A549 (cell line): ENCODE measurements at regions not wholly inside any gene's neighbourhood (a gene's known extent, or its start where the extent isn't known, plus 50 kb on each side); places are given as distances from the start of the nearest gene placed in this dataset.

Source experiments
- ATAC-seq, 2 experiments: fragments of 200-7000 bp in 1 of 2; fragments of >200 bp in 1 of 2; cut with Nextera tagmentation in 1 of 2; cut with Tn5 transposase in 1 of 2; 3 replicates each; pipeline versions ENCODE4 v1.8.0 to v1.9.1; 2018 to 2020; ENCODE audit warnings: mild to moderate bottlenecking in 1 of 2, moderate library complexity in 1 of 2
- CTCF ChIA-PET: fragments of 300-600 bp; sonication (Branson Sonifier 250); formaldehyde crosslinking; extraction: SDS; loops from one replicate; lab custom pipeline; 2021; ENCODE audit warnings: antibody characterized with exemption, inconsistent platforms; lab: Yijun Ruan, JAX
- POLR2A ChIA-PET: fragments of 350-600 bp; formaldehyde crosslinking; extraction: SDS; loops from one replicate; lab custom pipeline; 2021; ENCODE audit warnings: antibody characterized with exemption, inconsistent platforms; lab: Yijun Ruan, JAX
- DNase-seq, 2 experiments: peaks; one replicate each; pipeline versions ENCODE4 v3.0.0 to v3.0.0-alpha.2; 2011 to 2016; ENCODE audit warnings: low read depth in 1 of 2, low spot score in 1 of 2
- FAIRE-seq: peaks from 2 replicates; lab custom pipeline; 2011; peaks lifted over from hg19 to GRCh38; lab: Jason Lieb, UNC
- H3K27ac ChIP-seq, 2 experiments: fragments of >200 bp; sonication (Bioruptor Twin); formaldehyde crosslinking; 3 replicates each; pipeline ENCODE4 v1.5.1; 2016 to 2017
- H3K4me1 ChIP-seq: fragments of >200 bp; sonication (Bioruptor Twin); formaldehyde crosslinking; 3 replicates; pipeline ENCODE4 v1.6.1; 2016
- H3K4me2 ChIP-seq: fragments of >200 bp; sonication (Bioruptor Twin); formaldehyde crosslinking; 3 replicates; pipeline ENCODE4 v1.6.1; 2016
- H3K4me3 ChIP-seq: fragments of >200 bp; sonication (Bioruptor Twin); formaldehyde crosslinking; 3 replicates; pipeline ENCODE4 v1.5.1; 2016
- H3K9me3 ChIP-seq: fragments of >200 bp; sonication (Bioruptor Twin); formaldehyde crosslinking; 3 replicates; pipeline ENCODE4 v1.6.1; 2016
- ATOH8 ChIP-seq: fragments of 250-450 bp; sonication (Bioruptor Pico); IDR thresholded peaks from 2 replicates; pipeline ENCODE4 v1.5.0; 2020; ENCODE audit warnings: low read depth, mild to moderate bottlenecking, moderate library complexity
- CBX8 ChIP-seq: fragments of 200-600 bp; sonication (generic); IDR thresholded peaks from 2 replicates; pipeline ENCODE4 v1.6.1; 2016
- CEBPB ChIP-seq, 2 experiments: fragments of >200 bp in 1 of 2; sonication (Bioruptor Twin) in 1 of 2; formaldehyde crosslinking in 1 of 2; IDR thresholded peaks; 2 replicates each; pipeline ENCODE4 v1.6.1; 2012 to 2016
- CHD2 ChIP-seq: fragments of 150-350 bp; IDR thresholded peaks from 2 replicates; pipeline ENCODE4 v1.6.1; 2014; ENCODE audit warnings: low read length; ENCODE audit not compliant: partially characterized antibody
- EHF ChIP-seq: fragments of 250-450 bp; sonication (Bioruptor Pico); IDR thresholded peaks from 2 replicates; pipeline ENCODE4 v1.5.0; 2020; ENCODE audit warnings: mild to moderate bottlenecking
- EHMT2 ChIP-seq: fragments of 200-600 bp; sonication (generic); IDR thresholded peaks from 2 replicates; pipeline ENCODE4 v1.6.1; 2016; ENCODE audit warnings: antibody characterized with exemption, low read depth, mild to moderate bottlenecking, moderate library complexity
- ESRRA ChIP-seq: fragments of 150-350 bp; IDR thresholded peaks from 2 replicates; pipeline ENCODE4 v1.6.1; 2014; ENCODE audit warnings: mild to moderate bottlenecking, low read length, borderline replicate concordance
- FOSB ChIP-seq: fragments of 250-450 bp; sonication (Bioruptor Pico); IDR thresholded peaks from 2 replicates; pipeline ENCODE4 v1.5.0; 2020; ENCODE audit warnings: mild to moderate bottlenecking, moderate library complexity
- HDAC2 ChIP-seq: fragments of 200-600 bp; sonication (generic); IDR thresholded peaks from 2 replicates; pipeline ENCODE4 v1.6.1; 2016
- HMGXB4 ChIP-seq: fragments of 250-450 bp; sonication (Bioruptor Pico); IDR thresholded peaks from 2 replicates; pipeline ENCODE4 v1.5.0; 2021; ENCODE audit warnings: mild to moderate bottlenecking, moderate library complexity, borderline replicate concordance
- HOXA7 ChIP-seq: fragments of 250-450 bp; sonication (Bioruptor Pico); IDR thresholded peaks from 2 replicates; pipeline ENCODE4 v1.5.0; 2020; ENCODE audit warnings: mild to moderate bottlenecking, moderate library complexity
- HOXB13 ChIP-seq: fragments of 250-450 bp; sonication (Bioruptor Pico); IDR thresholded peaks from 2 replicates; pipeline ENCODE4 v1.5.0; 2020; ENCODE audit warnings: low read depth, mild to moderate bottlenecking, moderate library complexity
- HOXB5 ChIP-seq: fragments of 250-450 bp; sonication (Bioruptor Pico); IDR thresholded peaks from 2 replicates; pipeline ENCODE4 v1.5.0; 2020; ENCODE audit warnings: mild to moderate bottlenecking, moderate library complexity
- JUN ChIP-seq, 2 experiments: fragments of >200 bp; sonication (Bioruptor Twin); formaldehyde crosslinking; IDR thresholded peaks; 2 replicates in 1 of 2; 3 replicates in 1 of 2; pipeline ENCODE4 v1.6.1; 2016 to 2017
- JUNB ChIP-seq: fragments of >200 bp; sonication (Bioruptor Twin); formaldehyde crosslinking; IDR thresholded peaks from 2 replicates; pipeline ENCODE4 v1.6.1; 2016
- KDM5A ChIP-seq: fragments of 200-600 bp; sonication (generic); IDR thresholded peaks from 2 replicates; pipeline ENCODE4 v1.6.1; 2016; ENCODE audit warnings: antibody characterized with exemption, mild to moderate bottlenecking
- MAFK ChIP-seq: fragments of 450-650 bp; IDR thresholded peaks from 2 replicates; pipeline ENCODE4 v1.6.1; 2014; ENCODE audit not compliant: partially characterized antibody
- MYC ChIP-seq: IDR thresholded peaks from 2 replicates; pipeline ENCODE4 v1.6.1; 2012; ENCODE audit warnings: mild to moderate bottlenecking, inconsistent platforms, low read length, improper control_type of control experiment, borderline replicate concordance
- NFE2L2 ChIP-seq: fragments of 150-350 bp; conservative IDR thresholded peaks from 2 replicates; pipeline ENCODE4 v1.6.1; 2014; ENCODE audit warnings: low read length
- NPAS2 ChIP-seq: fragments of 250-450 bp; sonication (Bioruptor Pico); IDR thresholded peaks from 2 replicates; pipeline ENCODE4 v1.8.0; 2022; ENCODE audit warnings: mild to moderate bottlenecking, moderate library complexity, borderline replicate concordance
- NR3C1 ChIP-seq: fragments of >200 bp; sonication (Bioruptor Twin); formaldehyde crosslinking; IDR thresholded peaks from 3 replicates; pipeline ENCODE4 v1.6.1; 2017
- POLR2A ChIP-seq: IDR thresholded peaks from 2 replicates; pipeline ENCODE4 v1.6.1; 2012; ENCODE audit warnings: mild to moderate bottlenecking, low read length
- RARB ChIP-seq: fragments of 250-450 bp; sonication (Bioruptor Pico); IDR thresholded peaks from 2 replicates; pipeline ENCODE4 v1.8.0; 2021; ENCODE audit warnings: mild to moderate bottlenecking, moderate library complexity
- REST ChIP-seq: fragments of 200-600 bp; sonication (generic); IDR thresholded peaks from 2 replicates; pipeline ENCODE4 v1.6.1; 2016; ENCODE audit warnings: antibody characterized with exemption, mild to moderate bottlenecking, moderate library complexity
- RFX5 ChIP-seq: fragments of 450-650 bp; IDR thresholded peaks from 2 replicates; pipeline ENCODE4 v1.7.1; 2014; ENCODE audit warnings: antibody characterized with exemption, mild to moderate bottlenecking, moderate library complexity
- RNF2 ChIP-seq: fragments of 200-600 bp; sonication (generic); IDR thresholded peaks from 2 replicates; pipeline ENCODE4 v1.6.1; 2016; ENCODE audit warnings: low read depth, mild to moderate bottlenecking, antibody characterized with exemption, moderate library complexity, borderline replicate concordance
- TP53 ChIP-seq: fragments of 250-450 bp; sonication (Bioruptor Pico); IDR thresholded peaks from 2 replicates; pipeline ENCODE4 v1.5.0; 2021; ENCODE audit warnings: mild to moderate bottlenecking, moderate library complexity
- ZSCAN20 ChIP-seq: fragments of 250-450 bp; sonication (Bioruptor Pico); IDR thresholded peaks from 2 replicates; pipeline ENCODE4 v1.8.0; 2022; ENCODE audit warnings: mild to moderate bottlenecking, moderate library complexity
- WGBS: methylation state at CpG from one replicate; pipeline ENCODE4 v1.1.6; 2017; ENCODE audit errors: missing lambda C conversion rate; 5-methylcytosine and 5-hydroxymethylcytosine counted together
- TF ChIP-seq, protein P1 (sequence below): IDR thresholded peaks from 2 replicates; pipeline ENCODE4 v1.6.1; 2012
- TF ChIP-seq, protein P2 (sequence below): fragments of 450-650 bp; IDR thresholded peaks from 2 replicates; pipeline ENCODE4 v1.6.1; 2014; ENCODE audit warnings: antibody characterized with exemption
- TF ChIP-seq, protein P3 (sequence below): fragments of >200 bp; sonication (Bioruptor Twin); formaldehyde crosslinking; IDR thresholded peaks from 2 replicates; pipeline ENCODE4 v1.6.1; 2016

DNA sequence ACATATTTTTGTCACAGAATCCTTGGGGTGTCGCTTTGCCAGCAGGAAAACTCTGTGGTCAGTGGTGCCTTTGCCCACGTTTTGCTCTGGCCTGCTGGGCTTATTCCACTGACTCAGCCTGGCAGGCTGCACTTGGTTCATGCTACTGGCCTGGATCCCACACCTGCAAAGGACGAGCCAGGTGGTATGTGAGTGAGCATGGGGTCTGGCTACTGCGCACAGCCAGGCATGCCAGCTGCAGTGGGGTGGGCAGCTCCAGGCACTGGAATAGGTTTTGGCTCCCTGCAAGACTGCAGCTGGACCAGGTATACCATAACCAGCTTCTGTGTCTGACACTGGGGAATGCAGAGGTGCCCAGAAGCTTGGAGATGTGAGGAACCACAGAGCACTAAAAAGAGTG lies 197.9 kb upstream of the VRK2 start:
- Histone ChIP-seq H3K9me3 (no peaks in the 10 kb centered on the region), H3K27ac (no peak overlapping the region), H3K4me2 (no peak overlapping the region), H3K4me3 (no peak overlapping the region), H3K4me1 (no peaks in the 10 kb centered on the region)
- TF ChIP-seq HOXB5 (no peak), MAFK (no peak), JUN (IDR thresholded peaks at IDR 0.05) (no peak), ESRRA (no peak), HDAC2 (no peak), HOXA7 (CRISPR knock-in tag) (no peak), NPAS2 (CRISPR knock-in tag) (no peak), HMGXB4 (CRISPR knock-in tag) (no peak), ZSCAN20 (CRISPR knock-in tag) (no peak), CBX8 (no peak), RARB (CRISPR knock-in tag) (no peak), REST (no peak), POLR2A (no peak), CEBPB (IDR thresholded peaks at IDR 0.05) (no peak), ATOH8 (CRISPR knock-in tag) (no peak), MYC (no peak), EHF (CRISPR knock-in tag) (no peak)
- TF ChIP-seq, protein P1, sequence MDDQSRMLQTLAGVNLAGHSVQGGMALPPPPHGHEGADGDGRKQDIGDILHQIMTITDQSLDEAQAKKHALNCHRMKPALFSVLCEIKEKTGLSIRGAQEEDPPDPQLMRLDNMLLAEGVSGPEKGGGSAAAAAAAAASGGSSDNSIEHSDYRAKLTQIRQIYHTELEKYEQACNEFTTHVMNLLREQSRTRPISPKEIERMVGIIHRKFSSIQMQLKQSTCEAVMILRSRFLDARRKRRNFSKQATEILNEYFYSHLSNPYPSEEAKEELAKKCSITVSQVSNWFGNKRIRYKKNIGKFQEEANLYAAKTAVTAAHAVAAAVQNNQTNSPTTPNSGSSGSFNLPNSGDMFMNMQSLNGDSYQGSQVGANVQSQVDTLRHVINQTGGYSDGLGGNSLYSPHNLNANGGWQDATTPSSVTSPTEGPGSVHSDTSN: no peak
- TF ChIP-seq, protein P2, sequence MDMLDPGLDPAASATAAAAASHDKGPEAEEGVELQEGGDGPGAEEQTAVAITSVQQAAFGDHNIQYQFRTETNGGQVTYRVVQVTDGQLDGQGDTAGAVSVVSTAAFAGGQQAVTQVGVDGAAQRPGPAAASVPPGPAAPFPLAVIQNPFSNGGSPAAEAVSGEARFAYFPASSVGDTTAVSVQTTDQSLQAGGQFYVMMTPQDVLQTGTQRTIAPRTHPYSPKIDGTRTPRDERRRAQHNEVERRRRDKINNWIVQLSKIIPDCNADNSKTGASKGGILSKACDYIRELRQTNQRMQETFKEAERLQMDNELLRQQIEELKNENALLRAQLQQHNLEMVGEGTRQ: no peak
- TF ChIP-seq, protein P3, sequence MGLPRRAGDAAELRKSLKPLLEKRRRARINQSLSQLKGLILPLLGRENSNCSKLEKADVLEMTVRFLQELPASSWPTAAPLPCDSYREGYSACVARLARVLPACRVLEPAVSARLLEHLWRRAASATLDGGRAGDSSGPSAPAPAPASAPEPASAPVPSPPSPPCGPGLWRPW: no peak
- DNase-seq (no peak), ATAC-seq (no peak; a peak in 1 of 6 replicates), FAIRE-seq (no peak)
- CTCF ChIA-PET: interaction anchor here (1.9 kb wide), 1 partner anchor 128 kb away, joined by 4 read pairs; no protein-coding TSS in a partner anchor
- POLR2A ChIA-PET: no interaction called here
- 76% methylated on average over 4 of the region's 4 CpGs for WGBS

GRCh38 chr2:57849843-57850242 lies 196.8 kb upstream of the VRK2 start:
- no peak overlapping the region for H3K4me2 ChIP-seq
- ATAC-seq (no peak), FAIRE-seq (no peak), DNase-seq (no peak)
- no peak overlapping the region for H3K27ac ChIP-seq
- ChIA-PET POLR2A (no interaction called here), CTCF (interaction anchor here (0.9 to 1.9 kb wide), 4 partner anchors 9 to 129 kb away, joined by 3 to 4 read pairs (median 3); no protein-coding TSS in a partner anchor)
- WGBS: 100% methylated on average over 3 of the region's 3 CpGs
- H3K4me1 ChIP-seq: no peaks in the 10 kb centered on the region
- H3K9me3 ChIP-seq: no peaks in the 10 kb centered on the region
- H3K4me3 ChIP-seq: no peak overlapping the region
- TF ChIP-seq POLR2A: no peak
- TF ChIP-seq NR3C1: no peak
- TF ChIP-seq TP53 (CRISPR knock-in tag): no peak
- TF ChIP-seq JUNB: no peak
- TF ChIP-seq ESRRA: no peak
- no peak for TF ChIP-seq CHD2
- no peak for TF ChIP-seq NFE2L2
- no peak for TF ChIP-seq ZSCAN20 (CRISPR knock-in tag)
- TF ChIP-seq RFX5: no peak
- TF ChIP-seq EHF (CRISPR knock-in tag): no peak
- TF ChIP-seq FOSB: no peak
- TF ChIP-seq HDAC2: no peak
- TF ChIP-seq RARB (CRISPR knock-in tag): no peak
- no peak for TF ChIP-seq KDM5A
- TF ChIP-seq ATOH8 (CRISPR knock-in tag): no peak
- no peak for TF ChIP-seq HOXB13 (CRISPR knock-in tag)
- no peak for TF ChIP-seq RNF2
- TF ChIP-seq EHMT2: no peak
